DND-41 (cell line): ENCODE measurements at regions not wholly inside any gene's neighbourhood (a gene's known extent, or its start where the extent isn't known, plus 50 kb on each side); places are given as distances from the start of the nearest gene placed in this dataset.

ENCODE experiments used
- CTCF ChIP-seq: IDR thresholded peaks from 2 replicates; pipeline ENCODE4 v1.5.1; 2012; ENCODE audit warnings: borderline replicate concordance, low read length, moderate library complexity, mild to moderate bottlenecking; ENCODE audit not compliant: poor library complexity, severe bottlenecking; ENCODE audit errors: extremely low read depth
- EZH2 ChIP-seq: IDR thresholded peaks from 3 replicates; pipeline ENCODE4 v1.6.1; 2012; ENCODE audit warnings: borderline replicate concordance, low read depth, mild to moderate bottlenecking, moderate library complexity, low read length, inconsistent platforms; ENCODE audit not compliant: severe bottlenecking

- TF ChIP-seq CTCF: no peak
- TF ChIP-seq EZH2: no peak
Measured at GRCh38 chr5:10057356-10057755, 192.3 kb downstream of the ATPSCKMT start.
